Left cardiac atrium (tissue), 4 donors: ENCODE measurements at regions not wholly inside any gene's neighbourhood (a gene's known extent, or its start where the extent isn't known, plus 50 kb on each side); places are given as distances from the start of the nearest gene placed in this dataset.
A peak's percentile ranks its signal among the peaks of the same experiment; 100 is the strongest.

Experiments used
- ATAC-seq, 2 donors: fragments of 200-7000 bp; cut with Tn5 transposase; one replicate each; pipeline ENCODE4 v1.9.1; 2020; ENCODE audit warnings: mild to moderate bottlenecking in 2 of 2, moderate library complexity in 2 of 2
- DNase-seq: peaks from one replicate; pipeline ENCODE4 v3.0.0-alpha.2; 2020
- intact Hi-C, 2 donors: fragments of 100-400 bp; cut with DNase I; formaldehyde crosslinking; loops; one replicate each; pipeline versions ENCODE4 v1.14.1 to v1.15.1; 2022 to 2023
- donor health status: DM: no; HTN: yes; CAD: no.
- donor health status: DM: no; HTN: yes; CAD: no; lungs with severe emphysema.
- donor health status: DM: yes; HTN: yes; CAD: no.
- donor health status: Dilated cardiomyopathy.

GRCh38 chr10:78181381-78182055, 147.9 kb downstream of the RPS24 start:
- no peak for DNase-seq
- intact Hi-C loops = no loop called here
- no peak for ATAC-seq

- ATAC-seq (no peak), DNase-seq (no peak)
- intact Hi-C loops = no loop called here
These were observed 149.2 kb downstream of the RPS24 start for GRCh38 chr10:78182841-78183240.

- DNase-seq (no peak), ATAC-seq (no peak)
- intact Hi-C loops = no loop called here
These were observed 151.4 kb downstream of the RPS24 start for GRCh38 chr10:78184851-78185692.

GRCh38 chr10:78185693-78186055, 152.0 kb downstream of the RPS24 start:
- ATAC-seq (peak; percentile 57), DNase-seq (peak; percentile 43)
- intact Hi-C loops = no loop called here

- DNase-seq (no peak), ATAC-seq (no peak)
- intact Hi-C loops = no loop called here
These were observed 152.9 kb downstream of the RPS24 start for GRCh38 chr10:78186572-78186971.

- no peak for ATAC-seq
- intact Hi-C loops = no loop called here
These were observed 153.7 kb downstream of the RPS24 start for GRCh38 chr10:78187371-78187770.

GRCh38 chr10:78188446-78188845, 154.8 kb downstream of the RPS24 start:
- ATAC-seq = no peak
- intact Hi-C loops = no loop called here
- no peak for DNase-seq

More at GRCh38 chr10:78187371-78187770, 153.7 kb downstream of the RPS24 start:
- DNase-seq = no peak

GRCh38 chr10:78190051-78190825, 156.6 kb downstream of the RPS24 start:
- ATAC-seq = no peak
- no peak for DNase-seq
- intact Hi-C loops = no loop called here

- DNase-seq (no peak), ATAC-seq (no peak)
- intact Hi-C loops = no loop called here
These were observed 157.6 kb downstream of the RPS24 start for GRCh38 chr10:78191301-78191700.

GRCh38 chr10:78193189-78193588, 159.5 kb downstream of the RPS24 start:
- intact Hi-C loops = no loop called here
- ATAC-seq (no peak), DNase-seq (no peak)

- DNase-seq = no peak
- intact Hi-C loops = no loop called here
- ATAC-seq = no peak
These were observed 160.4 kb downstream of the RPS24 start for GRCh38 chr10:78194050-78194449.

- ATAC-seq = peak in 1 of 2 donors; percentile 29
- DNase-seq = no peak
- intact Hi-C loops = no loop called here
These were observed 161.1 kb downstream of the RPS24 start for GRCh38 chr10:78194539-78195402.

- ATAC-seq = no peak
- intact Hi-C loops = no loop called here
- no peak for DNase-seq
These were observed 162.7 kb downstream of the RPS24 start for GRCh38 chr10:78196396-78196795.

GRCh38 chr10:78196964-78197363, 163.3 kb downstream of the RPS24 start:
- ATAC-seq = peak in 1 of 2 donors; percentile 15
- no peak for DNase-seq
- intact Hi-C loops = no loop called here

GRCh38 chr10:78197628-78198272, 164.1 kb downstream of the RPS24 start:
- DNase-seq (no peak), ATAC-seq (no peak)
- intact Hi-C loops = no loop called here

- no peak for DNase-seq
- no peak for ATAC-seq
- intact Hi-C loops = no loop called here
These were observed 165.5 kb downstream of the RPS24 start for GRCh38 chr10:78199005-78199725.

GRCh38 chr10:78199759-78200158, 166.1 kb downstream of the RPS24 start:
- ATAC-seq (no peak), DNase-seq (no peak)
- intact Hi-C loops = no loop called here

GRCh38 chr10:78200686-78201085, 167.0 kb downstream of the RPS24 start:
- intact Hi-C loops = no loop called here
- ATAC-seq (no peak), DNase-seq (no peak)
